GM12892 (cell line): ENCODE measurements at regions not wholly inside any gene's neighbourhood (a gene's known extent, or its start where the extent isn't known, plus 50 kb on each side); places are given as distances from the start of the nearest gene placed in this dataset.

Experiments
- POLR2A ChIP-seq: IDR thresholded peaks from 2 replicates; pipeline ENCODE4 v1.6.1; 2011; ENCODE audit warnings: low read depth, low read length, control low read depth
- POLR2AphosphoS5 ChIP-seq: IDR thresholded peaks from 2 replicates; pipeline ENCODE4 v1.6.1; 2011; ENCODE audit warnings: low read depth, low read length, control low read depth
- TAF1 ChIP-seq: IDR thresholded peaks from 2 replicates; pipeline ENCODE4 v1.6.1; 2011; ENCODE audit warnings: low read depth, mild to moderate bottlenecking, control low read depth, low read length, borderline replicate concordance

GRCh38 chr2:103284750-103285149 lies 522.9 kb downstream of the TMEM182 start:
- TF ChIP-seq POLR2AphosphoS5 (no peak), POLR2A (no peak), TAF1 (no peak)
